Upper lobe of left lung (tissue), 4 donors: ENCODE measurements at regions not wholly inside any gene's neighbourhood (a gene's known extent, or its start where the extent isn't known, plus 50 kb on each side); places are given as distances from the start of the nearest gene placed in this dataset.

Experiments
- POLR2AphosphoS5 ChIP-seq, 2 donors: sonication (generic); formaldehyde crosslinking; IDR thresholded peaks; one replicate each; pipeline ENCODE4 v1.5.1; 2017; ENCODE audit warnings: antibody characterized with exemption in 2 of 2
- TF ChIP-seq, protein P1 (sequence below), 6 experiments: fragments of 450-650 bp in 4 of 6; fragments of 200-600 bp in 2 of 6; sonication (generic) in 2 of 6; IDR thresholded peaks; one replicate each; pipeline ENCODE4 v1.5.1; 2016 to 2019; ENCODE audit warnings: antibody characterized with exemption in 6 of 6

DNA sequence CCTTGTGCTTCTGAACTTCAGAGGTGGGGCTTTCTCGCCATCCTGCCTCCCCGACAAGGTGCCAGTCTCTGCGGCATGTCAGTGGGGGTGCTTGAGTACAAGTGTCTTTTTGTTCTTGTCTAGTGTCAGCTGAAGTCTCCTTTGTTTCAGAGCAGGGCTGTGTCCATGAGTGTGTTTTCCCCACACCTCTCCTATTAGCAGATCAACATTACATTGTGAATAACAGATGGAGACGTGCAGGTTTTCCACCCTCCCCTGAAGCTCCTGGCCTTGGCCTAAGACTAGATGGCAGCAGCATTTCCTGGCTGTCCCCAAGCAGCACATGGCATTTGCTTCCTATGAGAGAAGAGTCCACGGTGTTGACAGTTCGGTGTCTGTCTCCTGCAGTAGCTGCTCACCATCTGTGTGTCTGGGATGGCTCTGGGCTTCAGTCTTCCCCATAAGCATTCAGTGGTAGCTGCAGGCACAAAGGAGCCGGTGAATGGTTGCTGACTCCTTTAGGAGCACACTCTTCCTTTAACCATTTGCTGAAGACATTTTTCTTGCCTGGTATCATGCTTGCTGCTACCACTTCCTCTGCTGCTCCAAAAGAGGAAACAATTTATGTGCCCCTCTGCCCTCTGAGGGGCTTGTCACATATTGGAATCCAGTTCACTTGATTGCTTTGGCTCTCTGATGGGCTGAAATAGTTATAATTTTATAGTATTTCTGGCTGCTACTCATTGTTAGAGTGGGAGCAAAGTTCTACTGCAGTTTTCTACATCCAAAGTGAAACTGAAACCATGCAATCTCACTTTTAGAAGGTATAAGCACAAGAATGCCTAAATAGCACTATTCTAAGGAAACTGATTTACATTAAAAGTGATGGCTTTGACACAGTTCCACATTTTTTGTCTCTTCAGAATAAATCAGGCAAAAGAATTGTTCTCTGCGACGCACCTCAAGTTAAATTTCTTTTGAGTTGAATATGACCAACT, 913.0 kb downstream of the C6orf118 start:
- TF ChIP-seq, protein P1, sequence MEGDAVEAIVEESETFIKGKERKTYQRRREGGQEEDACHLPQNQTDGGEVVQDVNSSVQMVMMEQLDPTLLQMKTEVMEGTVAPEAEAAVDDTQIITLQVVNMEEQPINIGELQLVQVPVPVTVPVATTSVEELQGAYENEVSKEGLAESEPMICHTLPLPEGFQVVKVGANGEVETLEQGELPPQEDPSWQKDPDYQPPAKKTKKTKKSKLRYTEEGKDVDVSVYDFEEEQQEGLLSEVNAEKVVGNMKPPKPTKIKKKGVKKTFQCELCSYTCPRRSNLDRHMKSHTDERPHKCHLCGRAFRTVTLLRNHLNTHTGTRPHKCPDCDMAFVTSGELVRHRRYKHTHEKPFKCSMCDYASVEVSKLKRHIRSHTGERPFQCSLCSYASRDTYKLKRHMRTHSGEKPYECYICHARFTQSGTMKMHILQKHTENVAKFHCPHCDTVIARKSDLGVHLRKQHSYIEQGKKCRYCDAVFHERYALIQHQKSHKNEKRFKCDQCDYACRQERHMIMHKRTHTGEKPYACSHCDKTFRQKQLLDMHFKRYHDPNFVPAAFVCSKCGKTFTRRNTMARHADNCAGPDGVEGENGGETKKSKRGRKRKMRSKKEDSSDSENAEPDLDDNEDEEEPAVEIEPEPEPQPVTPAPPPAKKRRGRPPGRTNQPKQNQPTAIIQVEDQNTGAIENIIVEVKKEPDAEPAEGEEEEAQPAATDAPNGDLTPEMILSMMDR (IDR thresholded peaks at IDR 0.05): no peak
- TF ChIP-seq POLR2AphosphoS5 (IDR thresholded peaks at IDR 0.05): no peak
